ENCODE measurements at regions not wholly inside any gene's neighbourhood (a gene's known extent, or its start where the extent isn't known, plus 50 kb on each side); places are given as distances from the start of the nearest gene placed in this dataset.

GRCh38 chr13:70896136-70896535 is 787.9 kb upstream of the KLHL1 start:
- intact Hi-C loops (cut with DNase I) = no loop called here
- no peak for TF ChIP-seq POLR2A (IDR thresholded peaks at IDR 0.05)
- no peak for TF ChIP-seq POLR2AphosphoS5 (IDR thresholded peaks at IDR 0.05; ENCODE audit: insufficient read depth in 1 of 2, low read depth in 1 of 2)
- no peak for TF ChIP-seq CTCF (IDR thresholded peaks at IDR 0.05)
- H3K27me3 ChIP-seq = no peaks in the 10 kb centered on the region

GRCh38 chr13:70895599-70895998 is 787.3 kb upstream of the KLHL1 start:
- no peaks in the 10 kb centered on the region for H3K9me3 ChIP-seq
- no peak for TF ChIP-seq POLR2AphosphoS5 (IDR thresholded peaks at IDR 0.05; ENCODE audit: insufficient read depth in 1 of 2, low read depth in 1 of 2)
- no peak for TF ChIP-seq POLR2A (IDR thresholded peaks at IDR 0.05)
- intact Hi-C loops (cut with DNase I) = no loop called here

More at GRCh38 chr13:70896136-70896535, 787.9 kb upstream of the KLHL1 start:
- DNase-seq (ENCODE audit: extremely low spot score in 2 of 2) = no peak
- Histone ChIP-seq H3K27ac (no peak overlapping the region), H3K4me3 (no peak overlapping the region), H3K4me1 (no peaks in the 10 kb centered on the region), H3K36me3 (no peaks in the 10 kb centered on the region), H3K9me3 (no peaks in the 10 kb centered on the region)

GRCh38 chr13:70894258-70894657 is 786.0 kb upstream of the KLHL1 start:
- Histone ChIP-seq H3K4me3 (no peak overlapping the region), H3K36me3 (no peaks in the 10 kb centered on the region), H3K27me3 (no peaks in the 10 kb centered on the region), H3K4me1 (no peaks in the 10 kb centered on the region), H3K9me3 (no peaks in the 10 kb centered on the region), H3K27ac (no peak overlapping the region)
- TF ChIP-seq CTCF (IDR thresholded peaks at IDR 0.05) = no peak
- no peak for TF ChIP-seq POLR2A (IDR thresholded peaks at IDR 0.05)
- no peak for TF ChIP-seq POLR2AphosphoS5 (IDR thresholded peaks at IDR 0.05; ENCODE audit: insufficient read depth in 1 of 2, low read depth in 1 of 2)
- no peak for DNase-seq (ENCODE audit: extremely low spot score in 2 of 2)
- intact Hi-C loops (cut with DNase I) = no loop called here

More at GRCh38 chr13:70895599-70895998, 787.3 kb upstream of the KLHL1 start:
- Histone ChIP-seq H3K4me1 (no peaks in the 10 kb centered on the region), H3K4me3 (no peak overlapping the region), H3K27ac (no peak overlapping the region), H3K27me3 (no peaks in the 10 kb centered on the region), H3K36me3 (no peaks in the 10 kb centered on the region)
- no peak for DNase-seq (ENCODE audit: extremely low spot score in 2 of 2)

DNA sequence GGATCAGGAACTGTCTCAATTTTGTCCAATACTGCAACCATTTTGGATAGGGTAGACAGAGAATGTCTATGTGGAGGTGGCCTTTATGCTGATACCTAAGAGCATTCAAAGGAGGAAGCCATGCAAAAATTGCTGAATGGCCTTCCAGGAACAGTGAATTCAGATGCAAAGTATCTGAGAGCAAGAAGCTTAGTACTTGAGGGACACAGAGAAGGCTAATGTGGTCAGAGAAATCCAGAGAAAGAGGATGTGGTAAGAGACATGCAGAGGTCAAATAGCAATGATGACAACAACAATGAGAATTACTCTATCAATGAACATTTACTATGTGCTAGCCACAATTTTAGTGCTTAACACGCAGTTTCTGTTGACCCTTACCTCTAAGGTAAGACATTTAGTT is 785.6 kb upstream of the KLHL1 start:
- H3K4me3 ChIP-seq = no peak overlapping the region
- intact Hi-C loops (cut with DNase I) = no loop called here
- H3K9me3 ChIP-seq = no peaks in the 10 kb centered on the region
- no peak overlapping the region for H3K27ac ChIP-seq
- no peaks in the 10 kb centered on the region for H3K27me3 ChIP-seq
- no peak for TF ChIP-seq POLR2AphosphoS5 (IDR thresholded peaks at IDR 0.05; ENCODE audit: insufficient read depth in 1 of 2, low read depth in 1 of 2)
- no peaks in the 10 kb centered on the region for H3K36me3 ChIP-seq
- no peak for DNase-seq (ENCODE audit: extremely low spot score in 2 of 2)
- H3K4me1 ChIP-seq = no peaks in the 10 kb centered on the region

- Histone ChIP-seq H3K27ac (no peak overlapping the region), H3K4me1 (no peaks in the 10 kb centered on the region), H3K4me3 (no peak overlapping the region)
These were observed 782.0 kb upstream of the KLHL1 start for GRCh38 chr13:70890289-70890688.

More at GRCh38 chr13:70890289-70890688, 782.0 kb upstream of the KLHL1 start:
- Histone ChIP-seq H3K27me3 (no peaks in the 10 kb centered on the region), H3K36me3 (no peaks in the 10 kb centered on the region), H3K9me3 (no peaks in the 10 kb centered on the region)
- intact Hi-C loops (cut with DNase I) = no loop called here
- TF ChIP-seq POLR2A (IDR thresholded peaks at IDR 0.05) (no peak), CTCF (IDR thresholded peaks at IDR 0.05) (no peak), POLR2AphosphoS5 (IDR thresholded peaks at IDR 0.05; ENCODE audit: insufficient read depth in 1 of 2, low read depth in 1 of 2) (no peak)
- no peak for DNase-seq (ENCODE audit: extremely low spot score in 2 of 2)
